GM12878 (cell line): ENCODE measurements at regions not wholly inside any gene's neighbourhood (a gene's known extent, or its start where the extent isn't known, plus 50 kb on each side); places are given as distances from the start of the nearest gene placed in this dataset.

Source experiments
- ATAC-seq: fragments of 200-7000 bp; cut with Tn5 transposase; 3 replicates; pipeline ENCODE4 v1.9.1; 2020; ENCODE audit warnings: mild to moderate bottlenecking, moderate library complexity
- BruUV-seq: library from RNA; stranded (reverse); fragments of 400-500 nt; replicated peaks from 2 replicates; lab custom pipeline; 2021; lab: Mats Ljungman, UMichigan
- CTCF ChIA-PET: fragments of 300-600 bp; sonication (Branson Sonifier 250); formaldehyde crosslinking; extraction: SDS; loops from one replicate; lab custom pipeline; 2021; ENCODE audit warnings: inconsistent platforms; lab: Yijun Ruan, JAX
- POLR2A ChIA-PET: fragments of 350-600 bp; formaldehyde crosslinking; extraction: SDS; loops from one replicate; lab custom pipeline; 2021; ENCODE audit warnings: inconsistent platforms; lab: Charles Lee
- RAD21 ChIA-PET: fragments of 300-600 bp; sonication (Branson Sonifier 250); formaldehyde crosslinking; loops from one replicate; lab custom pipeline; 2023; ENCODE audit warnings: antibody characterized with exemption; ENCODE audit not compliant: unreplicated experiment; lab: Charles Lee
- SMC1A ChIA-PET: fragments of 300-600 bp; sonication (Branson Sonifier 250); formaldehyde crosslinking; loops from one replicate; lab custom pipeline; 2023; ENCODE audit not compliant: unreplicated experiment, uncharacterized antibody; lab: Charles Lee
- DNase-seq: peaks from one replicate; pipeline ENCODE4 v3.0.0-alpha.2; 2011; ENCODE audit warnings: low read depth, low spot score
- FAIRE-seq: peaks from 3 replicates; lab custom pipeline; 2011; peaks lifted over from hg19 to GRCh38; lab: Jason Lieb, UNC
- H2AFZ ChIP-seq: 2 replicates; pipeline ENCODE4 v1.6.0; 2011; ENCODE audit warnings: low read depth, low read length, control low read depth; ENCODE audit not compliant: control insufficient read depth
- H3K27ac ChIP-seq: 2 replicates; pipeline ENCODE4 v1.5.1; 2011; ENCODE audit warnings: control low read depth; ENCODE audit not compliant: control insufficient read depth, insufficient read depth
- H3K27me3 ChIP-seq, 2 experiments: replicated peaks in 1 of 2; 2 replicates each; pipeline versions ENCODE4 v1.6.0 to v1.6.1; 2011; ENCODE audit warnings: low read length in 1 of 2; ENCODE audit not compliant: control insufficient read depth in 2 of 2, insufficient read depth in 2 of 2
- H3K36me3 ChIP-seq, 2 experiments: 2 replicates each; pipeline ENCODE4 v1.5.1; 2011; ENCODE audit warnings: low read length in 1 of 2; ENCODE audit not compliant: control insufficient read depth in 2 of 2, insufficient read depth in 2 of 2
- H3K4me1 ChIP-seq: 2 replicates; pipeline ENCODE4 v1.6.1; 2011; ENCODE audit warnings: mild to moderate bottlenecking, low read length, moderate library complexity, mixed read lengths; ENCODE audit not compliant: control insufficient read depth, insufficient read depth
- H3K4me2 ChIP-seq: 2 replicates; pipeline ENCODE4 v1.6.0; 2011; ENCODE audit warnings: control low read depth; ENCODE audit not compliant: control insufficient read depth, insufficient read depth
- H3K4me3 ChIP-seq: fragments of 200-600 bp; sonication (generic); 2 replicates; pipeline ENCODE4 v1.5.1; 2016
- H3K79me2 ChIP-seq: 2 replicates; pipeline ENCODE4 v1.6.0; 2011; ENCODE audit warnings: low read length; ENCODE audit not compliant: control insufficient read depth, insufficient read depth
- H3K9ac ChIP-seq: 2 replicates; pipeline ENCODE4 v1.8.0; 2011; ENCODE audit warnings: low read length, control low read depth, mixed read lengths; ENCODE audit not compliant: control insufficient read depth, insufficient read depth
- H3K9me3 ChIP-seq: replicated peaks from 3 replicates; pipeline ENCODE4 v1.5.1; 2011; ENCODE audit warnings: mild to moderate bottlenecking, low read length; ENCODE audit not compliant: control insufficient read depth, insufficient read depth
- H4K20me1 ChIP-seq: 2 replicates; pipeline ENCODE4 v1.6.0; 2011; ENCODE audit not compliant: control insufficient read depth, insufficient read depth
- CTCF ChIP-seq, 3 experiments: IDR thresholded peaks in 2 of 3; conservative IDR thresholded peaks in 1 of 3; 2 replicates each; pipeline ENCODE4 v1.5.1; 2011; ENCODE audit warnings: low read depth in 3 of 3, low read length in 3 of 3, mild to moderate bottlenecking in 3 of 3, control low read depth in 2 of 3, moderate library complexity in 2 of 3, inconsistent platforms in 1 of 3, mixed read lengths in 1 of 3; ENCODE audit not compliant: control insufficient read depth in 2 of 3, insufficient read depth in 1 of 3; ENCODE audit errors: extremely low read depth in 1 of 3
- MLLT1 ChIP-seq: fragments of 450-650 bp; IDR thresholded peaks from 2 replicates; pipeline ENCODE4 v1.6.1; 2016; ENCODE audit warnings: mild to moderate bottlenecking
- POLR2A ChIP-seq: IDR thresholded peaks from 2 replicates; pipeline ENCODE4 v1.6.1; 2011; ENCODE audit warnings: low read depth, mild to moderate bottlenecking, low read length
- RAD21 ChIP-seq: IDR thresholded peaks from 2 replicates; pipeline ENCODE4 v1.6.1; 2011; ENCODE audit warnings: mild to moderate bottlenecking, low read depth, low read length, moderate library complexity; ENCODE audit not compliant: insufficient read depth
- RELA ChIP-seq: fragments of 450-650 bp; IDR thresholded peaks from 2 replicates; pipeline ENCODE4 v1.8.0; 2014; ENCODE audit warnings: borderline replicate concordance; ENCODE audit not compliant: partially characterized antibody
- SMC3 ChIP-seq: IDR thresholded peaks from 2 replicates; pipeline ENCODE4 v1.6.1; 2011; ENCODE audit warnings: low read length, improper control_type of control experiment, borderline replicate concordance
- STAT1 ChIP-seq: fragments of 450-650 bp; conservative IDR thresholded peaks from 2 replicates; pipeline ENCODE4 v1.6.1; 2014; ENCODE audit warnings: antibody characterized with exemption, mild to moderate bottlenecking
- WGBS: methylation state at CpG from one replicate; pipeline ENCODE4 v1.1.6; 2016; ENCODE audit warnings: low lambda C conversion rate; ENCODE audit not compliant: insufficient replicate concordance, insufficient coverage; ENCODE audit errors: missing lambda C conversion rate; 5-methylcytosine and 5-hydroxymethylcytosine counted together
- in situ Hi-C: fragments of 300-500 bp; cut with MboI; formaldehyde crosslinking; loops from 9 replicates; pipeline ENCODE4 v1.14.3; 2018; ENCODE audit warnings: mixed read lengths
- intact Hi-C: fragments of 100-400 bp; cut with micrococcal nuclease; formaldehyde crosslinking; loops from one replicate; pipeline ENCODE4 v1.14.2; 2022; ENCODE audit not compliant: unreplicated experiment

- intact Hi-C loops (no loop called here), in situ Hi-C loops (no loop called here)
- Histone ChIP-seq H3K9me3 (no peaks in the 10 kb centered on the region), H3K27me3 (no peaks in the 10 kb centered on the region), H3K36me3 (no peaks in the 10 kb centered on the region), H2AFZ (no peak overlapping the region), H3K4me2 (no peak overlapping the region), H3K4me1 (no peaks in the 10 kb centered on the region), H3K9ac (no peak overlapping the region), H4K20me1 (no peaks in the 10 kb centered on the region), H3K27ac (no peak overlapping the region), H3K79me2 (no peaks in the 10 kb centered on the region), H3K4me3 (no peak overlapping the region)
- DNase-seq: no peak
- ChIA-PET POLR2A (no interaction called here), RAD21 (interaction anchor here (1.2 kb wide), 1 partner anchor 78 kb away, joined by 3 read pairs; no protein-coding TSS in a partner anchor), CTCF (interaction anchor here (0.6 to 2.0 kb wide), 11 partner anchors 9 to 352 kb away, joined by 3 to 13 read pairs (median 4); no protein-coding TSS in a partner anchor), SMC1A (interaction anchor here (0.7 to 1.0 kb wide), 2 partner anchors 8 to 207 kb away, joined by 3 read pairs; no protein-coding TSS in a partner anchor)
- peak; percentile 26 for ATAC-seq
- BruUV-seq: no TSS peak
- FAIRE-seq: no peak
- WGBS: 24% methylated on average over 2 of the region's 2 CpGs
- TF ChIP-seq MLLT1 (no peak), RELA (no peak), STAT1 (no peak), POLR2A (no peak)
These were observed 149.2 kb downstream of the XPNPEP1 start for GRCh38 chr10:109774121-109774440.

GRCh38 chr10:109773288-109774120 lies 149.8 kb downstream of the XPNPEP1 start:
- Histone ChIP-seq H4K20me1 (no peaks in the 10 kb centered on the region), H3K4me3 (no peak overlapping the region), H3K9ac (no peak overlapping the region), H3K79me2 (no peaks in the 10 kb centered on the region), H3K9me3 (no peaks in the 10 kb centered on the region), H3K4me1 (no peaks in the 10 kb centered on the region), H3K27ac (no peak overlapping the region), H3K27me3 (no peaks in the 10 kb centered on the region), H2AFZ (no peak overlapping the region), H3K4me2 (no peak overlapping the region), H3K36me3 (no peaks in the 10 kb centered on the region)
- peak; percentile 73 for ATAC-seq
- peak; percentile 76 for FAIRE-seq
- WGBS: 13% methylated on average over 8 of the region's 8 CpGs
- CTCF ChIA-PET: interaction anchor here (0.6 to 2.0 kb wide), 12 partner anchors 9 to 352 kb away, joined by 3 to 13 read pairs (median 4); no protein-coding TSS in a partner anchor
- RAD21 ChIA-PET: interaction anchor here (1.2 kb wide), 1 partner anchor 79 kb away, joined by 3 read pairs; no protein-coding TSS in a partner anchor
- no TSS peak for BruUV-seq
- SMC1A ChIA-PET: interaction anchor here (0.7 to 1.0 kb wide), 2 partner anchors 9 to 207 kb away, joined by 3 read pairs; no protein-coding TSS in a partner anchor
- in situ Hi-C loops (no loop called here), intact Hi-C loops (no loop called here)
- no peak for DNase-seq
- POLR2A ChIA-PET: no interaction called here
- peak; percentile 44 to 53 (median 44) for TF ChIP-seq CTCF (IDR thresholded peaks at IDR 0.05 in 2 of 3, conservative IDR thresholded peaks at IDR 0.05 in 1 of 3; ENCODE audit: control insufficient read depth in 2 of 3, extremely low read depth in 1 of 3, insufficient read depth in 1 of 3, low read depth in 3 of 3, low read length in 3 of 3)
- peak; percentile 17; the same call in 1 of the 2 replicates for TF ChIP-seq SMC3
- TF ChIP-seq RAD21: peak; percentile 45
